ENCODE measurements at regions not wholly inside any gene's neighbourhood (a gene's known extent, or its start where the extent isn't known, plus 50 kb on each side); places are given as distances from the start of the nearest gene placed in this dataset.

DNA sequence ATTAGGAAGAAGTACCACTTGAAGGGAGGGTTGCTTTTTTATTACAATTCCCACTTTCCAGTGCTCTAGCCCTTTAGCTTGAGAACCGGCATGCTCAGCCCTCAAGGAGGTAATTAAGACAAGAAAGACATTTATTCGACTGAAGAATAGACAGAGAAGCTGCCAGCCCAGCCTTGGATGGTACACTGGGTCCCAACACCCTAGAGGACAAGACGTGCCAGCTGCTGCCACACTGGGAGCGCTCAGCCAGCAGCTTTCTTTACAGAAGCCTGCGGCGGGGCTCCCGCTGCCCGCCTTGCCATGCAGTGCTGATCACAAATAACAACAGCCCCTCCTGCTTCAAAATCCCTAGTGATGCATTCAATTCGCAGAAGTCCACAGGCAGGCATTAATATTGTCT is 746.3 kb upstream of the RAB6C start:
- TF ChIP-seq, protein P1, sequence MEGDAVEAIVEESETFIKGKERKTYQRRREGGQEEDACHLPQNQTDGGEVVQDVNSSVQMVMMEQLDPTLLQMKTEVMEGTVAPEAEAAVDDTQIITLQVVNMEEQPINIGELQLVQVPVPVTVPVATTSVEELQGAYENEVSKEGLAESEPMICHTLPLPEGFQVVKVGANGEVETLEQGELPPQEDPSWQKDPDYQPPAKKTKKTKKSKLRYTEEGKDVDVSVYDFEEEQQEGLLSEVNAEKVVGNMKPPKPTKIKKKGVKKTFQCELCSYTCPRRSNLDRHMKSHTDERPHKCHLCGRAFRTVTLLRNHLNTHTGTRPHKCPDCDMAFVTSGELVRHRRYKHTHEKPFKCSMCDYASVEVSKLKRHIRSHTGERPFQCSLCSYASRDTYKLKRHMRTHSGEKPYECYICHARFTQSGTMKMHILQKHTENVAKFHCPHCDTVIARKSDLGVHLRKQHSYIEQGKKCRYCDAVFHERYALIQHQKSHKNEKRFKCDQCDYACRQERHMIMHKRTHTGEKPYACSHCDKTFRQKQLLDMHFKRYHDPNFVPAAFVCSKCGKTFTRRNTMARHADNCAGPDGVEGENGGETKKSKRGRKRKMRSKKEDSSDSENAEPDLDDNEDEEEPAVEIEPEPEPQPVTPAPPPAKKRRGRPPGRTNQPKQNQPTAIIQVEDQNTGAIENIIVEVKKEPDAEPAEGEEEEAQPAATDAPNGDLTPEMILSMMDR (IDR thresholded peaks at IDR 0.05) = no peak
- no peak for TF ChIP-seq POLR2A (IDR thresholded peaks at IDR 0.05)
